ENCODE measurements at regions not wholly inside any gene's neighbourhood (a gene's known extent, or its start where the extent isn't known, plus 50 kb on each side); places are given as distances from the start of the nearest gene placed in this dataset.

DNA sequence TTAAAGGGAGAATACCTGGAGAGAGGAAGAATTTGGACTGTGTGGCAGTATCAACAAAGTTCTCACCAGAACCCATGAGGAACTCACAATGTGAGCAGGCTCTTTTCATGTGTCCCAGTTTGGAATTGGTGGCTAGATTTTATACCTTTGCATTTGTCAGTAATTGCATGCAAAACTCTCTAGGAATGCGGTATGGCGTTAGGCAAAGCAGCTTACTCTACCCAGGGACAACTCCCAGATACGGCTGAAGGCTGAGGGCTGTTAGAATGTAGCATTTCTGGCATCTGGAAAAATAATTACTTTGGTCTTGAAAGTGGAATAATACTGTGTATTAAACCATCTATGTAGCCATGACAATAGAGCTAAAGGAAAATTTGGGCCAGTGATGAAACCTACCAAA lies 635.5 kb downstream of the SLC16A7 start:
- TF ChIP-seq, protein P1, sequence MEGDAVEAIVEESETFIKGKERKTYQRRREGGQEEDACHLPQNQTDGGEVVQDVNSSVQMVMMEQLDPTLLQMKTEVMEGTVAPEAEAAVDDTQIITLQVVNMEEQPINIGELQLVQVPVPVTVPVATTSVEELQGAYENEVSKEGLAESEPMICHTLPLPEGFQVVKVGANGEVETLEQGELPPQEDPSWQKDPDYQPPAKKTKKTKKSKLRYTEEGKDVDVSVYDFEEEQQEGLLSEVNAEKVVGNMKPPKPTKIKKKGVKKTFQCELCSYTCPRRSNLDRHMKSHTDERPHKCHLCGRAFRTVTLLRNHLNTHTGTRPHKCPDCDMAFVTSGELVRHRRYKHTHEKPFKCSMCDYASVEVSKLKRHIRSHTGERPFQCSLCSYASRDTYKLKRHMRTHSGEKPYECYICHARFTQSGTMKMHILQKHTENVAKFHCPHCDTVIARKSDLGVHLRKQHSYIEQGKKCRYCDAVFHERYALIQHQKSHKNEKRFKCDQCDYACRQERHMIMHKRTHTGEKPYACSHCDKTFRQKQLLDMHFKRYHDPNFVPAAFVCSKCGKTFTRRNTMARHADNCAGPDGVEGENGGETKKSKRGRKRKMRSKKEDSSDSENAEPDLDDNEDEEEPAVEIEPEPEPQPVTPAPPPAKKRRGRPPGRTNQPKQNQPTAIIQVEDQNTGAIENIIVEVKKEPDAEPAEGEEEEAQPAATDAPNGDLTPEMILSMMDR (IDR thresholded peaks at IDR 0.05; ENCODE audit: low read depth, low read length, poor library complexity, severe bottlenecking), result no peak
- TF ChIP-seq EZH2phosphoT487 (IDR thresholded peaks at IDR 0.05; ENCODE audit: borderline replicate concordance, low read length), result no peak

Measured in DOHH2 (cell line).